HCT116 (cell line): ENCODE measurements at regions not wholly inside any gene's neighbourhood (a gene's known extent, or its start where the extent isn't known, plus 50 kb on each side); places are given as distances from the start of the nearest gene placed in this dataset.

Source experiments
- ATAC-seq: fragments of 200-7000 bp; cut with Tn5 transposase; 2 replicates; pipeline ENCODE4 v1.9.1; 2020; ENCODE audit warnings: mild to moderate bottlenecking, moderate library complexity
- BruUV-seq: library from RNA; stranded (reverse); fragments of 400-500 nt; replicated peaks from 2 replicates; lab custom pipeline; 2021; lab: Mats Ljungman, UMichigan
- CTCF ChIA-PET: fragments of 300-600 bp; sonication (Branson Sonifier 250); formaldehyde crosslinking; loops from one replicate; lab custom pipeline; 2021; ENCODE audit warnings: antibody characterized with exemption; lab: Charles Lee
- POLR2A ChIA-PET: fragments of 300-600, 350-600 bp; sonication (Branson Sonifier 250); formaldehyde crosslinking; loops from one replicate; lab custom pipeline; 2021; ENCODE audit warnings: antibody characterized with exemption; lab: Charles Lee
- RAD21 ChIA-PET, 2 experiments: fragments of 300-600 bp; sonication (Branson Sonifier 250); formaldehyde crosslinking; loops; one replicate each; lab custom pipeline; 2023; ENCODE audit warnings: low total read pairs in 2 of 2; ENCODE audit not compliant: uncharacterized antibody in 2 of 2, unreplicated experiment in 2 of 2, low non-redundant PET in 1 of 2; lab: Charles Lee
- DNase-seq: peaks from one replicate; pipeline ENCODE4 v3.0.0-alpha.2; 2010; ENCODE audit warnings: low read depth, low spot score
- H2AFZ ChIP-seq: fragments of 200-600 bp; shearing (Covaris generic), sonication (generic); 2 replicates; pipeline ENCODE4 v1.6.1; 2017; ENCODE audit warnings: low read depth, mixed run types, mixed read lengths, antibody characterized with exemption, low read length; ENCODE audit not compliant: poor library complexity, severe bottlenecking
- H3K27ac ChIP-seq: 2 replicates; pipeline ENCODE4 v1.5.1; 2012; ENCODE audit warnings: low read depth, low read length
- H3K27me3 ChIP-seq: fragments of 200-600 bp; sonication (generic); 2 replicates; pipeline ENCODE4 v1.6.1; 2016; ENCODE audit warnings: mixed run types, low read length, mixed read lengths; ENCODE audit not compliant: insufficient read depth
- H3K36me3 ChIP-seq, 2 experiments: fragments of 200-500 bp in 1 of 2; fragments of 200-600 bp in 1 of 2; sonication (Bioruptor generic) in 1 of 2; sonication (generic) in 1 of 2; 2 replicates each; pipeline versions ENCODE4 v1.5.1 to v1.6.1; 2014 to 2016; ENCODE audit warnings: low read length in 2 of 2, inconsistent platforms in 1 of 2, mixed read lengths in 1 of 2, mixed run types in 1 of 2; ENCODE audit not compliant: insufficient read depth in 2 of 2, control insufficient read depth in 1 of 2
- H3K4me1 ChIP-seq, 2 experiments: fragments of 200-600 bp in 1 of 2; sonication (generic) in 1 of 2; 2 replicates each; pipeline versions ENCODE4 v1.5.1 to v1.6.1; 2012 to 2017; ENCODE audit warnings: low read length in 2 of 2, inconsistent platforms in 1 of 2, mild to moderate bottlenecking in 1 of 2, mixed read lengths in 1 of 2, mixed run types in 1 of 2, moderate library complexity in 1 of 2; ENCODE audit not compliant: insufficient read depth in 2 of 2, control insufficient read depth in 1 of 2
- H3K4me2 ChIP-seq: fragments of 200-600 bp; sonication (generic); 2 replicates; pipeline ENCODE4 v1.6.1; 2017; ENCODE audit warnings: mixed run types, low read length, mixed read lengths
- H3K4me3 ChIP-seq, 2 experiments: fragments of 200-600 bp in 1 of 2; sonication (generic) in 1 of 2; replicated peaks in 1 of 2; 2 replicates each; pipeline ENCODE4 v1.5.1; 2011 to 2016; ENCODE audit warnings: low read length in 2 of 2, control low read depth in 1 of 2, low read depth in 1 of 2, mild to moderate bottlenecking in 1 of 2, mixed read lengths in 1 of 2, mixed run types in 1 of 2
- H3K79me2 ChIP-seq: fragments of 200-600 bp; sonication (generic); 2 replicates; pipeline ENCODE4 v1.6.1; 2017; ENCODE audit warnings: mild to moderate bottlenecking, mixed run types, low read length, moderate library complexity, mixed read lengths; ENCODE audit not compliant: insufficient read depth
- H3K9ac ChIP-seq: fragments of 200-600 bp; sonication (generic); 2 replicates; pipeline ENCODE4 v1.6.1; 2016; ENCODE audit warnings: low read length, mixed read lengths
- H3K9me2 ChIP-seq: fragments of 200-600 bp; sonication (generic), shearing (Covaris generic); 2 replicates; pipeline ENCODE4 v1.6.1; 2017; ENCODE audit warnings: mixed run types, mild to moderate bottlenecking, moderate library complexity; ENCODE audit not compliant: insufficient read depth
- H3K9me3 ChIP-seq, 2 experiments: fragments of 200-500 bp in 1 of 2; fragments of 200-600 bp in 1 of 2; sonication (Bioruptor generic) in 1 of 2; sonication (generic) in 1 of 2; 2 replicates each; pipeline ENCODE4 v1.6.1; 2014 to 2017; ENCODE audit warnings: low read length in 2 of 2, mixed read lengths in 2 of 2, inconsistent platforms in 1 of 2, low read depth in 1 of 2, mild to moderate bottlenecking in 1 of 2, mixed run types in 1 of 2, moderate library complexity in 1 of 2; ENCODE audit not compliant: control insufficient read depth in 1 of 2, insufficient read depth in 1 of 2
- H4K20me1 ChIP-seq: fragments of 200-600 bp; sonication (generic), shearing (Covaris generic); 2 replicates; pipeline ENCODE4 v1.6.1; 2017; ENCODE audit warnings: mixed run types, mild to moderate bottlenecking, moderate library complexity; ENCODE audit not compliant: insufficient read depth
- CBX3 ChIP-seq: IDR thresholded peaks from 2 replicates; pipeline ENCODE4 v1.6.1; 2012; ENCODE audit warnings: low read depth
- CEBPB ChIP-seq: IDR thresholded peaks from 2 replicates; pipeline ENCODE4 v1.6.1; 2012; ENCODE audit warnings: low read depth
- CTCF ChIP-seq, 3 experiments: fragments of 200-600 bp in 1 of 3; sonication (generic) in 1 of 3; IDR thresholded peaks in 2 of 3; conservative IDR thresholded peaks in 1 of 3; 2 replicates each; pipeline ENCODE4 v1.5.1; 2012 to 2017; ENCODE audit warnings: low read depth in 2 of 3, low read length in 2 of 3, antibody characterized with exemption in 1 of 3, borderline replicate concordance in 1 of 3, control low read depth in 1 of 3, mild to moderate bottlenecking in 1 of 3, mixed read lengths in 1 of 3, mixed run types in 1 of 3, moderate library complexity in 1 of 3; ENCODE audit not compliant: insufficient read depth in 1 of 3
- EGR1 ChIP-seq: IDR thresholded peaks from 2 replicates; pipeline ENCODE4 v1.6.1; 2012; ENCODE audit warnings: low read depth
- ELF1 ChIP-seq: IDR thresholded peaks from 2 replicates; pipeline ENCODE4 v1.6.1; 2012; ENCODE audit warnings: low read depth, borderline replicate concordance
- EZH2 ChIP-seq: fragments of 200-600 bp; sonication (generic); IDR thresholded peaks from 2 replicates; pipeline ENCODE4 v1.6.1; 2017; ENCODE audit warnings: antibody characterized with exemption, mixed run types
- EZH2phosphoT487 ChIP-seq: fragments of 200-600 bp; IDR thresholded peaks from 2 replicates; pipeline ENCODE4 v1.6.1; 2018; ENCODE audit warnings: antibody characterized with exemption, borderline replicate concordance
- FOSL1 ChIP-seq: IDR thresholded peaks from 2 replicates; pipeline ENCODE4 v1.6.1; 2012; ENCODE audit warnings: low read depth
- JUND ChIP-seq: IDR thresholded peaks from 2 replicates; pipeline ENCODE4 v1.6.1; 2012
- POLR2A ChIP-seq: IDR thresholded peaks from 2 replicates; pipeline ENCODE4 v1.7.0; 2011; ENCODE audit warnings: borderline replicate concordance; ENCODE audit not compliant: insufficient read depth, insufficient read length; ENCODE audit errors: extremely low read depth
- RAD21 ChIP-seq: IDR thresholded peaks from 2 replicates; pipeline ENCODE4 v1.6.1; 2012; ENCODE audit warnings: low read depth, mild to moderate bottlenecking
- SIN3A ChIP-seq: IDR thresholded peaks from 2 replicates; pipeline ENCODE4 v1.6.1; 2012; ENCODE audit warnings: low read depth
- TCF7L2 ChIP-seq: IDR thresholded peaks from 2 replicates; pipeline ENCODE4 v1.7.0; 2011; ENCODE audit warnings: borderline replicate concordance, inconsistent platforms; ENCODE audit not compliant: insufficient read depth, insufficient read length; ENCODE audit errors: extremely low read depth
- YY1 ChIP-seq: IDR thresholded peaks from 2 replicates; pipeline ENCODE4 v1.6.1; 2011; ENCODE audit warnings: low read length, low read depth, moderate library complexity, mild to moderate bottlenecking; ENCODE audit not compliant: insufficient replicate concordance; ENCODE audit errors: extremely low read depth
- ZNF274 ChIP-seq: fragments of 200-500 bp; sonication (Bioruptor generic); IDR thresholded peaks from 2 replicates; pipeline ENCODE4 v1.6.1; 2014; ENCODE audit warnings: mild to moderate bottlenecking, low read depth, low read length, inconsistent platforms
- intact Hi-C: fragments of 100-400 bp; cut with micrococcal nuclease; formaldehyde crosslinking; loops from 2 replicates; pipeline ENCODE4 v1.10.0; 2022
- TF ChIP-seq, protein P1 (sequence below): IDR thresholded peaks from 2 replicates; pipeline ENCODE4 v1.6.1; 2012
- TF ChIP-seq, protein P2 (sequence below): IDR thresholded peaks from 2 replicates; pipeline ENCODE4 v1.6.1; 2012
- TF ChIP-seq, protein P3 (sequence below): IDR thresholded peaks from 2 replicates; pipeline ENCODE4 v1.6.1; 2012; ENCODE audit warnings: low read depth

DNA sequence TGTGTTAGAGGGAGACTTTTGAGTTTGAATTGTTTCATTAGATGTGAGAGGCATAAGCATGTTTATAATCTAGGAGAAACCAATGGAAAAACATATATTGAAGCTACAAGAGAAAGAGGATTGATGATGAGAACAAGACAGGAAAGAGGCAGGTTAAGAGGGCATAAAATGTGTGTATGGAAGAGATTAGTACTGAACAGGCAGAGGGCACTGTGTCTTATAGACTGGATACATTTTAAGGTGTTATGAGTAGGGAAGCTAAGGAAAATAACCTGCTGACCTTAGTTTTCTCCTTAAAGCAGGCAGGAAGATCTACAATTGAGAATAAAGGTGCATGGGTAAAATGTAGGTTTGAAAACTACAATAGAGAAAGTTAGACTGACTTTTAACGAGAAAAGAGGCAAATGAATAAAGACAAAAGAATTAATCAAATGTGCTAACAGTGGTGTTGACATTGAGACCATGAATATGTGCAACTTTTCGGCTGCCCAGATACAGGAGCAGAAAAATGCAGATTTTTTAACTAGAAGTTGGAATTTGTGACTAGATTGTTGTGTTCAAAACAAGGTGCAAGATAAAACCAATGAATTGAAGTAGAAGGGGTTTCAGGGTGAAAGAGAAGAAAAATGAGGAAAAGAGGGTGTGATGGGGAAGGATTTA lies 846.3 kb downstream of the HACE1 start (continued):
- TF ChIP-seq CTCF (IDR thresholded peaks at IDR 0.05 in 2 of 3, conservative IDR thresholded peaks at IDR 0.05 in 1 of 3; ENCODE audit: borderline replicate concordance in 1 of 3, insufficient read depth in 1 of 3, low read depth in 2 of 3, low read length in 2 of 3) (no peak), TCF7L2 (no peak), POLR2A (no peak)

GRCh38 chr6:104010897-104011296 lies 848.8 kb downstream of the HACE1 start:
- no peak for DNase-seq
- no peak overlapping the region for H2AFZ ChIP-seq
- intact Hi-C loops = no loop called here
- H3K9me2 ChIP-seq = no peaks in the 10 kb centered on the region
- RAD21 ChIA-PET = no interaction called here
- H3K4me2 ChIP-seq = no peak overlapping the region
- no peaks in the 10 kb centered on the region for H3K4me1 ChIP-seq
- H3K27ac ChIP-seq = no peak overlapping the region
- H3K27me3 ChIP-seq = no peaks in the 10 kb centered on the region
- POLR2A ChIA-PET = no interaction called here
- H4K20me1 ChIP-seq = no peaks in the 10 kb centered on the region
- CTCF ChIA-PET = no interaction called here
- BruUV-seq = no TSS peak
- no peak for TF ChIP-seq YY1
- TF ChIP-seq SIN3A = no peak
- no peak for TF ChIP-seq EZH2
- no peak for TF ChIP-seq CTCF (IDR thresholded peaks at IDR 0.05 in 2 of 3, conservative IDR thresholded peaks at IDR 0.05 in 1 of 3; ENCODE audit: borderline replicate concordance in 1 of 3, insufficient read depth in 1 of 3, low read depth in 2 of 3, low read length in 2 of 3)
- no peak for TF ChIP-seq FOSL1
- TF ChIP-seq JUND = no peak
- TF ChIP-seq, protein P1, sequence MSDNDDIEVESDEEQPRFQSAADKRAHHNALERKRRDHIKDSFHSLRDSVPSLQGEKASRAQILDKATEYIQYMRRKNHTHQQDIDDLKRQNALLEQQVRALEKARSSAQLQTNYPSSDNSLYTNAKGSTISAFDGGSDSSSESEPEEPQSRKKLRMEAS = no peak
- TF ChIP-seq CBX3 = no peak
- TF ChIP-seq ELF1 = no peak
- TF ChIP-seq CEBPB = no peak
- no peak for TF ChIP-seq TCF7L2
- TF ChIP-seq, protein P2, sequence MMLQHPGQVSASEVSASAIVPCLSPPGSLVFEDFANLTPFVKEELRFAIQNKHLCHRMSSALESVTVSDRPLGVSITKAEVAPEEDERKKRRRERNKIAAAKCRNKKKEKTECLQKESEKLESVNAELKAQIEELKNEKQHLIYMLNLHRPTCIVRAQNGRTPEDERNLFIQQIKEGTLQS = no peak
- no peak for TF ChIP-seq ZNF274
- TF ChIP-seq EGR1 = no peak
- TF ChIP-seq, protein P3, sequence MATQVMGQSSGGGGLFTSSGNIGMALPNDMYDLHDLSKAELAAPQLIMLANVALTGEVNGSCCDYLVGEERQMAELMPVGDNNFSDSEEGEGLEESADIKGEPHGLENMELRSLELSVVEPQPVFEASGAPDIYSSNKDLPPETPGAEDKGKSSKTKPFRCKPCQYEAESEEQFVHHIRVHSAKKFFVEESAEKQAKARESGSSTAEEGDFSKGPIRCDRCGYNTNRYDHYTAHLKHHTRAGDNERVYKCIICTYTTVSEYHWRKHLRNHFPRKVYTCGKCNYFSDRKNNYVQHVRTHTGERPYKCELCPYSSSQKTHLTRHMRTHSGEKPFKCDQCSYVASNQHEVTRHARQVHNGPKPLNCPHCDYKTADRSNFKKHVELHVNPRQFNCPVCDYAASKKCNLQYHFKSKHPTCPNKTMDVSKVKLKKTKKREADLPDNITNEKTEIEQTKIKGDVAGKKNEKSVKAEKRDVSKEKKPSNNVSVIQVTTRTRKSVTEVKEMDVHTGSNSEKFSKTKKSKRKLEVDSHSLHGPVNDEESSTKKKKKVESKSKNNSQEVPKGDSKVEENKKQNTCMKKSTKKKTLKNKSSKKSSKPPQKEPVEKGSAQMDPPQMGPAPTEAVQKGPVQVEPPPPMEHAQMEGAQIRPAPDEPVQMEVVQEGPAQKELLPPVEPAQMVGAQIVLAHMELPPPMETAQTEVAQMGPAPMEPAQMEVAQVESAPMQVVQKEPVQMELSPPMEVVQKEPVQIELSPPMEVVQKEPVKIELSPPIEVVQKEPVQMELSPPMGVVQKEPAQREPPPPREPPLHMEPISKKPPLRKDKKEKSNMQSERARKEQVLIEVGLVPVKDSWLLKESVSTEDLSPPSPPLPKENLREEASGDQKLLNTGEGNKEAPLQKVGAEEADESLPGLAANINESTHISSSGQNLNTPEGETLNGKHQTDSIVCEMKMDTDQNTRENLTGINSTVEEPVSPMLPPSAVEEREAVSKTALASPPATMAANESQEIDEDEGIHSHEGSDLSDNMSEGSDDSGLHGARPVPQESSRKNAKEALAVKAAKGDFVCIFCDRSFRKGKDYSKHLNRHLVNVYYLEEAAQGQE = no peak
- no peak for TF ChIP-seq EZH2phosphoT487
- TF ChIP-seq RAD21 = no peak
- TF ChIP-seq, all 23 proteins: peak for 0
- Histone ChIP-seq H3K4me3 (no peak overlapping the region), H3K79me2 (no peaks in the 10 kb centered on the region), H3K9me3 (no peaks in the 10 kb centered on the region), H3K9ac (no peak overlapping the region), H3K36me3 (no peaks in the 10 kb centered on the region)
- no peak for ATAC-seq
